HL-60 (cell line): ENCODE measurements at regions not wholly inside any gene's neighbourhood (a gene's known extent, or its start where the extent isn't known, plus 50 kb on each side); places are given as distances from the start of the nearest gene placed in this dataset.

ENCODE experiments used
- DNase-seq, 2 experiments: peaks; one replicate each; pipeline ENCODE4 v3.0.0-alpha.2; 2010 to 2020; ENCODE audit warnings: low read depth in 1 of 2, low spot score in 1 of 2
- H3K27ac ChIP-seq: fragments of 250-450 bp; sonication (Bioruptor Pico); replicated peaks from 2 replicates; pipeline ENCODE4 v1.5.1; 2020; ENCODE audit warnings: mild to moderate bottlenecking, moderate library complexity
- H3K27me3 ChIP-seq: fragments of 250-450 bp; sonication (Bioruptor Pico); 2 replicates; pipeline ENCODE4 v1.5.1; 2021; ENCODE audit warnings: mild to moderate bottlenecking, moderate library complexity; ENCODE audit not compliant: insufficient read depth, poor library complexity, severe bottlenecking
- H3K4me3 ChIP-seq: replicated peaks from 2 replicates; pipeline ENCODE4 v1.5.1; 2011; ENCODE audit warnings: mild to moderate bottlenecking, control low read depth, low read length; ENCODE audit not compliant: insufficient read depth
- GABPA ChIP-seq: IDR thresholded peaks from 2 replicates; pipeline ENCODE4 v1.6.1; 2012; ENCODE audit warnings: low read depth
- POLR2AphosphoS5 ChIP-seq: IDR thresholded peaks from 2 replicates; pipeline ENCODE4 v1.6.1; 2012; ENCODE audit warnings: low read depth
- SPI1 ChIP-seq: IDR thresholded peaks from 2 replicates; pipeline ENCODE4 v1.6.1; 2012; ENCODE audit warnings: low read depth, mild to moderate bottlenecking, borderline replicate concordance
- TF ChIP-seq, protein P1 (sequence below): IDR thresholded peaks from 2 replicates; pipeline ENCODE4 v1.6.1; 2012; ENCODE audit warnings: low read depth; ENCODE audit not compliant: insufficient replicate concordance
- TF ChIP-seq, protein P2 (sequence below): IDR thresholded peaks from one replicate; pipeline ENCODE4 v1.5.1; 2011; ENCODE audit warnings: low read length, control low read depth, inconsistent platforms; ENCODE audit not compliant: insufficient read depth

DNA sequence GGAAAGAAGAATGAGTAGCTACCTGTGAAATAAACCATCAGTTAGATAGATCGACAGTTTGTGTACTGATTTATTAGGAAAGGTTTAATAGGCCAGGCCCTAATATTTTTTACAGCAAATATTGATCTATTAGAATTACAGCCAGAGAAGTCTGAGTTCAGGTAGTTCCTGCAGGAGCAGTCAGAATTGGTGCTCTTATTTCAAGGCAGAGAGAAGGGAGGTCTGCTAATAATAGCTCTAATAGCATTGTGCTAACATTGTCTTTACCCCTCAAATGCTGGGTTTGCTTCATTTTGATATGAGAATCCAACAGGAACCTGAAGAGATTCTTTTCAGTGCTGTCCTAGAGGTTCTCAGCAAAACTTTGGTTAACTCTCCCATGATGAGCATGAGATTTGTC, 343.8 kb upstream of the NAV3 start:
- Histone ChIP-seq H3K27ac (no peak overlapping the region), H3K27me3 (no peaks in the 10 kb centered on the region), H3K4me3 (no peak overlapping the region)
- DNase-seq, result no peak
- no peak for TF ChIP-seq GABPA
- no peak for TF ChIP-seq POLR2AphosphoS5
- TF ChIP-seq, protein P1, sequence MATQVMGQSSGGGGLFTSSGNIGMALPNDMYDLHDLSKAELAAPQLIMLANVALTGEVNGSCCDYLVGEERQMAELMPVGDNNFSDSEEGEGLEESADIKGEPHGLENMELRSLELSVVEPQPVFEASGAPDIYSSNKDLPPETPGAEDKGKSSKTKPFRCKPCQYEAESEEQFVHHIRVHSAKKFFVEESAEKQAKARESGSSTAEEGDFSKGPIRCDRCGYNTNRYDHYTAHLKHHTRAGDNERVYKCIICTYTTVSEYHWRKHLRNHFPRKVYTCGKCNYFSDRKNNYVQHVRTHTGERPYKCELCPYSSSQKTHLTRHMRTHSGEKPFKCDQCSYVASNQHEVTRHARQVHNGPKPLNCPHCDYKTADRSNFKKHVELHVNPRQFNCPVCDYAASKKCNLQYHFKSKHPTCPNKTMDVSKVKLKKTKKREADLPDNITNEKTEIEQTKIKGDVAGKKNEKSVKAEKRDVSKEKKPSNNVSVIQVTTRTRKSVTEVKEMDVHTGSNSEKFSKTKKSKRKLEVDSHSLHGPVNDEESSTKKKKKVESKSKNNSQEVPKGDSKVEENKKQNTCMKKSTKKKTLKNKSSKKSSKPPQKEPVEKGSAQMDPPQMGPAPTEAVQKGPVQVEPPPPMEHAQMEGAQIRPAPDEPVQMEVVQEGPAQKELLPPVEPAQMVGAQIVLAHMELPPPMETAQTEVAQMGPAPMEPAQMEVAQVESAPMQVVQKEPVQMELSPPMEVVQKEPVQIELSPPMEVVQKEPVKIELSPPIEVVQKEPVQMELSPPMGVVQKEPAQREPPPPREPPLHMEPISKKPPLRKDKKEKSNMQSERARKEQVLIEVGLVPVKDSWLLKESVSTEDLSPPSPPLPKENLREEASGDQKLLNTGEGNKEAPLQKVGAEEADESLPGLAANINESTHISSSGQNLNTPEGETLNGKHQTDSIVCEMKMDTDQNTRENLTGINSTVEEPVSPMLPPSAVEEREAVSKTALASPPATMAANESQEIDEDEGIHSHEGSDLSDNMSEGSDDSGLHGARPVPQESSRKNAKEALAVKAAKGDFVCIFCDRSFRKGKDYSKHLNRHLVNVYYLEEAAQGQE, result no peak
- TF ChIP-seq, protein P2, sequence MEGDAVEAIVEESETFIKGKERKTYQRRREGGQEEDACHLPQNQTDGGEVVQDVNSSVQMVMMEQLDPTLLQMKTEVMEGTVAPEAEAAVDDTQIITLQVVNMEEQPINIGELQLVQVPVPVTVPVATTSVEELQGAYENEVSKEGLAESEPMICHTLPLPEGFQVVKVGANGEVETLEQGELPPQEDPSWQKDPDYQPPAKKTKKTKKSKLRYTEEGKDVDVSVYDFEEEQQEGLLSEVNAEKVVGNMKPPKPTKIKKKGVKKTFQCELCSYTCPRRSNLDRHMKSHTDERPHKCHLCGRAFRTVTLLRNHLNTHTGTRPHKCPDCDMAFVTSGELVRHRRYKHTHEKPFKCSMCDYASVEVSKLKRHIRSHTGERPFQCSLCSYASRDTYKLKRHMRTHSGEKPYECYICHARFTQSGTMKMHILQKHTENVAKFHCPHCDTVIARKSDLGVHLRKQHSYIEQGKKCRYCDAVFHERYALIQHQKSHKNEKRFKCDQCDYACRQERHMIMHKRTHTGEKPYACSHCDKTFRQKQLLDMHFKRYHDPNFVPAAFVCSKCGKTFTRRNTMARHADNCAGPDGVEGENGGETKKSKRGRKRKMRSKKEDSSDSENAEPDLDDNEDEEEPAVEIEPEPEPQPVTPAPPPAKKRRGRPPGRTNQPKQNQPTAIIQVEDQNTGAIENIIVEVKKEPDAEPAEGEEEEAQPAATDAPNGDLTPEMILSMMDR, result no peak
- no peak for TF ChIP-seq SPI1

DNA sequence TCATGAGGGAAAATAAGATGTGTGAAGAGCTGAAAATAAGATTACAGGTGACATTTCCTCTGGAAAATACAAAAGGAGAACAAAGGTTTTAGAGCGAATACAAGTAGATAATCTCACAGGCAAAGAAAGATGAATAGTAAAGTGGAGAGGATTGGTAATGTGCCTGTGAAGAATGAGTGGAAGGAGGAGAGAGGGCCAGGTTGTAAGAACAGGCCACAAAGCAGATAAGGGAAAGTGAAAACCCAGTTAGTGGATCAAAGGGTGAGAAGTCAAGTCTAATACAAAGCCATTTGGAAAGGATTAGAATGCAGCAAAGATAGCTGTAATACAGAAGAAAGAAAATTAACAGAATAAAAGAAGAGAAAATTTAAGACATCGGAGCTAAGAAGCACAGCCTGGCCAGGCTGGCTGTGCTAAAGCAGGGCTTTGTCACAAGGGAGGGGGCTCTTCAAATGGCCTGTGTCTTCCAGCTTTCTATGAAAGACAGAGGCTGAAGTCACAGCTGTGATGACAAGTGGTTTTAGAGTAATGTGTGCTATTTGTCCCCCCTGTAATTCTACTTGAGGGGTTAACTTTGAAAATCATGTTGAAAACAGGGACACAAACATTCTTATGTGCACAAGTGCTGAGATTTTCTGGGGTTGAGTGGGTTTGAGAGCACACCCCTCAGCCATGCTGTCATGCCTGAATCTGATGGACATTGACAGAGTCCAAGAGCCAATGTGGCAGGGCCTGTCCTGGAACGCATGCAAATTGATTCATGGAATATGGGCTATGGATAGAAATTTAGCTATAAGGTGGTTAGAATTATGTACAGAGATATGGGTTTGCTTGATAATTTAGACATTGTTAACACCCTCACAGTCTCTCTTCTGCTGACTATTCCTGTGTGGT, 344.5 kb upstream of the NAV3 start:
- no peak overlapping the region for H3K27ac ChIP-seq
- TF ChIP-seq POLR2AphosphoS5 (no peak), GABPA (no peak), SPI1 (no peak)
- TF ChIP-seq, protein P1, result no peak
- TF ChIP-seq, protein P2, result no peak

DNA sequence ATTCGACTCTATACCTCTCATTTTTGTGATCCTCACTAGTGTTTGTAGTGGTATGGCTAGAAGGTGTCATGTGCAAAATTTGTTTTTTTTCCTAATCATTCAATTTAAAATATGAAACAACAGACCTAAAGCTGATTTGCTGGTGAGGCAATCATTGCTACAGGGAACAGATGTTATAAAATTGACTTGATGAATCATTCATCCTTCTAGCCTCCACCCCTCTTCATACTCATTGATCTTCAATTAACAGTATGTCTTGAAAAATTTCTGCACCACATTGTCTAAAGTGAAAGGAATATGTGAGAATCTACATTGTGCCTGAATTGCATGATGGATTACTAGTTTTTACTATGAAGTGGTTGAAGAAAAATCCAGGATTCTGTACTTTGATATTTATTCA, 349.0 kb upstream of the NAV3 start:
- TF ChIP-seq SPI1, result no peak
- TF ChIP-seq, protein P2, result no peak
- TF ChIP-seq GABPA, result no peak
- TF ChIP-seq, protein P1, result no peak
- no peak for TF ChIP-seq POLR2AphosphoS5
- Histone ChIP-seq H3K4me3 (no peak overlapping the region), H3K27me3 (peaks cover 3% of the 10 kb centered on the region), H3K27ac (no peak overlapping the region)
- no peak for DNase-seq

More for the DNA sequence above, 344.5 kb upstream of the NAV3 start:
- Histone ChIP-seq H3K27me3 (no peaks in the 10 kb centered on the region), H3K4me3 (no peak overlapping the region)
- no peak for DNase-seq
